Heart right ventricle (tissue), 16 donors: ENCODE measurements at regions not wholly inside any gene's neighbourhood (a gene's known extent, or its start where the extent isn't known, plus 50 kb on each side); places are given as distances from the start of the nearest gene placed in this dataset.
"Not testable (repeated sequence)": the region's sequence is repeated elsewhere in the genome, so short reads cannot be mapped to it uniquely, and the experiment has no call there.

ENCODE experiments used
- ATAC-seq, 8 donors: fragments of 200-7000 bp; cut with Tn5 transposase; one replicate each; pipeline ENCODE4 v1.9.1; 2020; ENCODE audit warnings: mild to moderate bottlenecking in 8 of 8, moderate library complexity in 8 of 8, moderate number of reproducible peaks in 1 of 8
- DNase-seq, 2 donors: peaks; one replicate each; pipeline ENCODE4 v3.0.0-alpha.2; 2020
- H3K27ac ChIP-seq, 10 donors: fragments of 200-600 bp; sonication (generic) in 2 of 10; one replicate each; pipeline versions ENCODE4 v1.5.0 to v1.8.0; 2020 to 2022; ENCODE audit warnings: mild to moderate bottlenecking in 3 of 10
- H3K27me3 ChIP-seq, 7 donors: fragments of 200-600 bp; one replicate each; pipeline ENCODE4 v1.8.0; 2021 to 2022; ENCODE audit warnings: mild to moderate bottlenecking in 2 of 7
- H3K36me3 ChIP-seq, 9 donors: fragments of 200-600 bp; sonication (generic) in 1 of 9; one replicate each; pipeline versions ENCODE4 v1.5.0 to v1.8.0; 2020 to 2022; ENCODE audit warnings: mild to moderate bottlenecking in 2 of 9
- H3K4me1 ChIP-seq, 9 donors: fragments of 200-600 bp; sonication (generic) in 1 of 9; one replicate each; pipeline versions ENCODE4 v1.5.0 to v1.8.0; 2020 to 2022; ENCODE audit warnings: mild to moderate bottlenecking in 4 of 9
- H3K4me3 ChIP-seq, 10 donors: fragments of 200-600 bp; sonication (generic) in 2 of 10; one replicate each; pipeline versions ENCODE4 v1.5.0 to v1.8.0; 2020 to 2022; ENCODE audit warnings: mild to moderate bottlenecking in 7 of 10, moderate library complexity in 2 of 10
- H3K9me3 ChIP-seq, 11 donors: fragments of 200-600 bp in 10 of 11; sonication (generic) in 2 of 11; one replicate each; pipeline versions ENCODE4 v1.5.0 to v1.8.0; 2013 to 2022; ENCODE audit warnings: mild to moderate bottlenecking in 2 of 11, control low read depth in 1 of 11, moderate library complexity in 1 of 11
- CTCF ChIP-seq, 9 donors: fragments of 200-600 bp; sonication (generic) in 2 of 9; IDR thresholded peaks; one replicate each; pipeline versions ENCODE4 v1.5.0 to v1.8.0; 2021 to 2022; ENCODE audit warnings: antibody characterized with exemption in 9 of 9, mild to moderate bottlenecking in 5 of 9, moderate library complexity in 1 of 9
- WGBS, 2 donors: extraction: QIAGEN DNeasy Blood & Tissue Kit; methylation state at CpG; one replicate each; pipeline ENCODE4 v1.1.7; 2013; ENCODE audit warnings: inconsistent platforms in 1 of 2; 5-methylcytosine and 5-hydroxymethylcytosine counted together
- intact Hi-C, 10 donors: fragments of 100-400 bp; cut with DNase I; formaldehyde crosslinking; loops; one replicate each; pipeline versions ENCODE4 v1.11.1 to v1.14.2; 2022
- donor health status: Arrhythmogenic right ventricular cardiomyopathy.
- donor health status: ischemic (EF 13 %, LVEDD 7.1; RV severe dilation, severe dysfunction).
- donor health status: healthy with polysubstance abuse.
- donor health status: DM: no; HTN: yes; CAD: no.
- donor health status: DM: no; HTN: no; CAD: no.
- donor health status: ischemic (EF 25% LVEDD 6.9; RV normal size, moderate dysfunction).
- donor health status: ischemic (EF 25% LVEDD 5.7; RV mildly dilated, moderate dysfunction).
- donor health status: healthy.
- donor health status: DM: yes; HTN: yes; CAD: no.
- donor health status: Ischemic cardiomyopathy.
- donor health status: ischemic (EF 35%, LVEDD 5.7; RV mildly dilated, moderate dysfunction).
- donor health status: nonischemic (EF 11% LVEDD 7.7; RV severe dilation, severe dysfunction).
- donor health status: DM: yes; HTN: yes; CAD: no.
- donor health status: PGD.
- donor health status: ischemic (EF 29% LVEDD 5.4; RV normal size, mild dysfunction).
- donor health status: nonischemic (EF 23%, LVEDD 6.1; RV moderate dilation, normal function).

- H3K4me3 ChIP-seq, result no peak overlapping the region
- no peaks in the 10 kb centered on the region for H3K36me3 ChIP-seq
- H3K27ac ChIP-seq, result no peak overlapping the region
- ATAC-seq, result no peak
- no peaks in the 10 kb centered on the region for H3K4me1 ChIP-seq
- no peaks in the 10 kb centered on the region for H3K27me3 ChIP-seq
- no peak for TF ChIP-seq CTCF (IDR thresholded peaks at IDR 0.05)
- no peak for DNase-seq
- WGBS, 2 donors, result 83 to 95% methylated on average over 2 of the region's 2 CpGs
- intact Hi-C loops, result no loop called here
- H3K9me3 ChIP-seq, result peaks cover 0 to 4% (median 0%) of the 10 kb centered on the region in 11 donors
Observed at GRCh38 chr6:94562846-94563245, 1014.5 kb upstream of the MANEA start.

GRCh38 chr6:94559829-94560537, 1017.4 kb upstream of the MANEA start:
- Histone ChIP-seq H3K36me3 (no peaks in the 10 kb centered on the region), H3K4me3 (no peak overlapping the region), H3K9me3 (no peaks in the 10 kb centered on the region), H3K27ac (no peak overlapping the region), H3K27me3 (no peaks in the 10 kb centered on the region), H3K4me1 (no peaks in the 10 kb centered on the region)
- TF ChIP-seq CTCF (IDR thresholded peaks at IDR 0.05), result no peak
- DNase-seq (no peak), ATAC-seq (no peak)
- WGBS, 2 donors, result 64 to 69% methylated on average over 1 of the region's 1 CpG
- intact Hi-C loops, result no loop called here

GRCh38 chr6:94557207-94557606, 1020.1 kb upstream of the MANEA start:
- H3K36me3 ChIP-seq, H3K27ac ChIP-seq, H3K4me1 ChIP-seq, ATAC-seq, DNase-seq, H3K27me3 ChIP-seq, H3K4me3 ChIP-seq, intact Hi-C loops, H3K9me3 ChIP-seq: not testable (repeated sequence)
- 87 to 96% methylated on average over 11 of the region's 11 CpGs for WGBS, 2 donors

GRCh38 chr6:94548201-94548600, 1029.1 kb upstream of the MANEA start:
- Histone ChIP-seq H3K27ac (no peak overlapping the region), H3K27me3 (no peaks in the 10 kb centered on the region), H3K4me1 (no peaks in the 10 kb centered on the region), H3K9me3 (no peaks in the 10 kb centered on the region), H3K4me3 (no peak overlapping the region), H3K36me3 (no peaks in the 10 kb centered on the region)
- intact Hi-C loops, result no loop called here
- WGBS, 2 donors, result 59 to 73% methylated on average over 4 of the region's 4 CpGs
- DNase-seq, result no peak
- no peak for TF ChIP-seq CTCF (IDR thresholded peaks at IDR 0.05)
- ATAC-seq, result no peak

GRCh38 chr6:94535798-94536197, 1041.5 kb upstream of the MANEA start:
- H3K4me1 ChIP-seq, result no peaks in the 10 kb centered on the region

More at GRCh38 chr6:94535798-94536197, 1041.5 kb upstream of the MANEA start:
- Histone ChIP-seq H3K4me3 (no peak overlapping the region), H3K9me3 (peaks cover 0 to 6% (median 0%) of the 10 kb centered on the region in 11 donors), H3K27me3 (no peaks in the 10 kb centered on the region), H3K27ac (no peak overlapping the region), H3K36me3 (no peaks in the 10 kb centered on the region)
- no peak for DNase-seq
- ATAC-seq, result no peak
- TF ChIP-seq CTCF (IDR thresholded peaks at IDR 0.05), result no peak
- WGBS, 2 donors, result 96 to 100% methylated on average over 1 of the region's 1 CpG
- intact Hi-C loops, result no loop called here
